CD4-positive, alpha-beta T cell treated with Interleukin-15 for 4 hours (primary cell): ENCODE measurements at regions not wholly inside any gene's neighbourhood (a gene's known extent, or its start where the extent isn't known, plus 50 kb on each side); places are given as distances from the start of the nearest gene placed in this dataset.
"Not testable (repeated sequence)": the region's sequence is repeated elsewhere in the genome, so short reads cannot be mapped to it uniquely, and the experiment has no call there.

ENCODE experiments used
- DNase-seq: peaks from one replicate; pipeline ENCODE4 v3.0.0-alpha.2; 2020; ENCODE audit warnings: low spot score

DNA sequence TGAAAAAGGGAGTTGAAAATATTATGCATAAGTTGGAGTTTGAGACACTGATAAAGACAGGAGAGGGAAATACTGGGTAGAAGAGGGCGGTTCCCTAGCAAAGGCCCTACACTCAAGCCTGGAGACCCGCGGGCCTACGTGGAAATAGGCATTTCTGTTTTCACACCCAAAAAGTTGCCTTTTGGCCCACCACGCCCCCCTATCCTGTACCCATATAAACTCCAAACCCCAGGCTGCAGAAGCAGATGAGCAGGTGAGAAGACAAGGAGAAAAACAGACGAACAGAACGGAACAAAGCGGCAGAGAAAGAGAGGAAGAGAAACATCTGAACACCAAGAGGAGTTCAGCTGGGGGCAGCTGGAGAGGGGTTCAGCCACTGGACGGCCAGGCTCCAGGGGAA is 177.9 kb downstream of the GALC start:
- no peak for DNase-seq

DNA sequence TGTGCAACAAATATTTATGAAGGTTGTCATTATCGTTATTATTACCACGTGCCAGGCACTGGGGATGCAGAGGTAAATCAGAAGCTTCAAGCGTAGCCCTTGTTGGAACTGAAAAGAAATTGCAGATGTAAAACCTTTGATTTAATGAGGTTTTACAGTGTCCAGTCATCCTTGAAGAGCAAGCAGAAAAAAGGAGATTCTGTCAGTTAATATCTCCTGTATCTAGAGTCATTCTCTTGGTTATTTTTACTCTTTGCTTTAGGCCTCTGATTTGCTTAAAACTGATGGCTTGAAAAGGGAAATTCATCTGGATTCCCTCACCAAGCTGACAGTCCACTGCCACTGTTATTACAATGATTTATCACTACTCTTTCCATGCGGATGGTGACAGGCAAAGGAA is 179.3 kb downstream of the GALC start:
- no peak for DNase-seq

DNA sequence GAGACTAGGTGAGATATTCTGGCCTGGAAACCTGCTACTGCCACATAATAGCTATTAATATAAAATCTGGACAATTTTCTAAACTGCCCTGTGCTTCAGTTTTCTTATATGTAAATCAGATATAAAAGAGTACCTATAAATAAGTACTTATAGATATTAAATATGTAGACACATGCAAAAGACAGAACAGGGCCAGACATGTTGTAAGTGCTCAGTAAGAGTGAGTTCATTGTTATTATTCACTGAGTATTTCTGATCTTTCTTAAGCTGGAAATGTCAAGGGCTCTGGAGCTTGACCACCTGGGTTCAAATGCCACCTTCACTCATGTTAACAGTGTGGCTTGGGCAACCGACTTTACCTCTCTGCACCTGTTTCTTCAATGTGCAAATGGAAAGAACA is 179.8 kb downstream of the GALC start:
- DNase-seq, result no peak

DNA sequence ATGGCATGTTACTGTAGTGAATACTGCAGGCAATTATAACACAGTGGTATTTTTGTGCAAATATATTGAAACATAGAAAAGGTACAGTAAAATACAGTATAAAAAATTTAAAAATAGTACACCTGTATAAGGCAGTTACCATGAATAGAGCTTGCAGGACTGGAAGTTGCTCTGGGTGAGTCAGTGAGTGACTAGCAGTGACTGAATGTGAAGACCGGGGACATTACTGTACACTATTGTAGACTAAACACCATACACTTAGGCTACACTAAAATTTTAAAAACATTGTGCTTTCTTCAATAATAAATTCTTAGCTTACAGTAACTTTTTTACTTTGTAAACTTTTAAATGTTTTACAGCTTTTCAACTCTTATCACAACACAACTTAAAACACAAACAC is 181.7 kb downstream of the GALC start:
- no peak for DNase-seq

DNA sequence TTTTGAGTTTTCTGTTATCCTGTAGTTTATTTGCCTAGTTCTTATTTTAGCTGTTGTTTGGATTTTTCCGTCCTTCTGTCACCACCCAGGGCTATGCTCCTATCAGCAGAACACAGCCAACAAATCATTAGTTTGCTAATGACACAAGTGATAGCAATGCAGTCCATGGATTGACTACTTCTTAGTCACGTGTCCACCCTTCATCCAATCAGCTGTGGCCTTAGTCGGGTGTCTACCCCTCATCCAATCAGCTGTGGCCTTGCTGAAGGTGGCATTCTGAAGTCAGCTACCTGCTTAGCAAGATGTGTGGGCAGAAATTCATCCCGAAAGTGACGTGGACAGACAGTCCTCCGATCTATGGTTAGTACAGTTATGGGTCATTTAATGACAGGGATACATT is 182.3 kb downstream of the GALC start:
- no peak for DNase-seq

DNA sequence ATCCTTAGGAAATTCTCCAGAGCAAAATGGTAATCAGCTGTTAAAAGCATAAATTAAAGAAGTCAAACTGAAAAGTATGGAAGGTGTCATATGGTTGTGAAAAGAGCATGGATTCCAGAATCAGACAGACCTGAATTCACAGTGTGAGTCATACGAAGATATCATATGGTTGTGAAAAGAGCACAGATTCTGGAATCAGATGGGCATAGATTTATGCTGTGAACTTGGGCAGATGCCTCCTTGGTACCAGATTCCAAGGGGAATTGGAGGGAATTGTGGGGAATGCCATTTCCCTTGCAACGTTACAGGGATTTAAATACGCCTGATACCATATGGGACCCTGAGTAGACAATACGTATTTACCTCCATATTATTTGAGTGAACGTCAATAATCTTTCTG is 183.7 kb downstream of the GALC start:
- no peak for DNase-seq

DNA sequence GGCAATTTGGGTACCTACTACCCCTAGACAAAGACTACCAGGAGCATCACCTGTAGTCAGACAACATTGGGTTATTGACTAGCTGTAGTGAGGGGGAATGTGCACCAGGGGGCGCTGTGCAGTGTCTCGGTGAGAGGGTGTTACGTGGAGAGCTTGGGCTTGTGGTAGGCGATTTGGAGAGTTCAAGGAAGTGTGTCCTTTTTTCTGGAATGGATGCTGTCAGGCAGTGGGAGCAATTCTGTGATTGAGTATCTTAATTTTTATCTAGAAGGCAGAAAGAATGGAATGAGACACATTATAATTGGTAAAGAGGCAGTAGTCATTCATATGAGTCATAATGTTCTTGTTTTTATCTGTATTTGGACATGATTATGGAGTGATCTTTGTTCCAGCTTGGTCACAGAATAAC is 187.7 kb downstream of the GALC start:
- peak; percentile 30 for DNase-seq

DNA sequence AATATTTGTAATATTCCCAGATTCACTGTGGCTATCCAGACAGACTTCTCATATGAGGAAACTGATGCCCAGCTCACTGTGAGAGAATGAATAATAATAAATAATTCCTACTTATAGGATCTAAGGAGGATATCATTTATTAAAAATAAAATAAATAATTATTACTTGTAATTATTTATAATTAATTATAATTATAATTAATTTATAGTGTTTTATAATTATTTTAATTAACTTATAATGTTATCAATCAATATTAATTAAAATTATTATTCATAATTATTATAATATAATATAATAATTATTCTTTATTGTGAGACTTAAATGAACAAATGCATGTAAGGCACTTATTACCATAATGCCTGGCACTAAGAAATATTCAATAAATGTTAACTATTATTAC is 192.8 kb downstream of the GALC start:
- no peak for DNase-seq

DNA sequence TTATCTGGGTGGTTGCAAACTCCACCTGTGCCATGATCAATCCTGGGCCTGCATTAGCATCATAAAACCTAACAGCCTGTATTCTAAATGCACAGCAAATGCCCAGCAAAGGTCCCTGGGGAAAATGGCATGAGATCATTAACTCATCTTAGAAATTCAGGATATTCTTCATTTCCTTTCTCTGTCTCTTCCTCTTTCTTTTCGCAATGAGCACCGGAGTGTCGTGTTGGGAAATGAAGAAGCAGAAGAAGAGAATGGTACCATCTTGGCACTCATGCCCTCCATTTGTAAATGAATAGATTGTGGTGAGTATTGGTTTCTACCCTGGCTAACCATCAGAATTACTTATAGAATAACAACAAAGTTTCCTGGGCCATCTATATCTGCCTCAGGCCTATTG is 193.6 kb downstream of the GALC start:
- DNase-seq, result no peak

DNA sequence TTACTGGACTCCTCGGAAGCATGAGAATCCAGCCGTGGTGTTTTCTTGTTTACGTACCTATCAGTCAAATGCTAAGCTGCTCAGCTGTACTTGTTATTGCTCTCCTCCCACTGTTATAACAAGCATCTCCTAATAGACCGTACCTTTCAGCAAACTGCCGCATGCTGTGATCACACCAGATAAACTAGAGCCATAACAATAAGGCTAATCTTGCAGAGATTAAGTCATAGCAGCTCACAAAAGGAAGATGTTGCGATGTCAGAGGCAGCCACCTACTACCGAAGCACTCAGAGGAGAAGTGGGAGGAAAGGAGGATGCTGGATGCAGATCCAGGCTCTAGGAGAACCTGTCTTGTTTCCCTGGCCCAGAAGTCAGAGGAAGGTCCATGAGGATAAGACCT is 196.0 kb downstream of the GALC start:
- DNase-seq, result no peak

DNA sequence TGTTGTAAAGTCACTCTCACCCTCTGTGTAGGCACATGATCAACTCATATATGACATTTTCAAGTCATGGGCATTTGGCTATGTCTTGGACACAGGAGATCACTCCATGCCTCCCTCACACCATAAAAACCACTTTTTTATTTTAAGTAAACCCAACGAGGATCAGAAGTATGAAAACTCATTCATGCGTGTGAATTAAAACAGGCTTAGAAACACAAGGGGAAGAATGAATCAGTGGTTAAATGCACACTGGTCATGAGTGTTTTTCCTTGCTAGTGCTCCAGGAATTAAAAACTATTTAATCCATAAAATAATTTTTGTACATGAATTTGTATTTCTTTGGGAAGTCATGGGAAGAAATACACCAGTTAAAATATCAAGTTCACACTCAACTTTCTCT is 198.4 kb downstream of the GALC start:
- DNase-seq, result no peak

DNA sequence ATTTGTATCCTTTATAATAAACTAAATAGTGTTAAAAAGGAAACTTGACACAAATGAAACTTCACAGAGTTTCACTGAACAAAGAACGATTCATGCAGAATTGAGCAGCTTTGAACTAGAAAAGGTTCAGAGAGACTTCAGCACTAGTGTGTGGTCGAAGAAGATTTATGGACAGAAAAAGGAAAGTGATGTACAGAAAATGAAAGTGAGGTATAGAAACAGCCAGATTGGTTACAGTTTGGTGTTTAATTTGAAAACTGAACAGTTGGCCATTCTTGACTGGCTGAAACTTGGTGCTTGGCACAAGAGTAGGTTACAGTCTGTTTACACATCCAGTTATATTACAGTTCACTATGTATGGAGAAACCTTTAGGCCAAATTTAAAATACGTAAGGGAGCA is 207.1 kb downstream of the GALC start:
- DNase-seq, result no peak

DNA sequence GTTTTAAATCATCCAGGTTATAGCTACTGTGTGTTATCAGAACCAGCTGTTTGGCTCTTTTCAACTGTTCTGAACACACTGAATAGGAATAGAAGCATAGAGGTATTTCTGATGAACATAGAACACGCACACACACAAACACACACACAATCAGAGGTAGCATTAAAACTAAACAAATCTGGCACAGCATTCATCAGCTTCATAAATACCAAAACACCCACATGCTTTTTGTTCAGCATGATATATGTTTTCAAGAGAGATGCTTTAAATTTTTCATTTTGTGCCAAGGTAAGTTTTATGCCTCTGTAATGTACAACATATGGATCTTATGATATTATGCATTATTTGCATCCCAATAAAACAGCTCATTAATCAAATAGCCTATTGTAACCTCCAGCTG is 208.6 kb downstream of the GALC start:
- DNase-seq, result no peak

DNA sequence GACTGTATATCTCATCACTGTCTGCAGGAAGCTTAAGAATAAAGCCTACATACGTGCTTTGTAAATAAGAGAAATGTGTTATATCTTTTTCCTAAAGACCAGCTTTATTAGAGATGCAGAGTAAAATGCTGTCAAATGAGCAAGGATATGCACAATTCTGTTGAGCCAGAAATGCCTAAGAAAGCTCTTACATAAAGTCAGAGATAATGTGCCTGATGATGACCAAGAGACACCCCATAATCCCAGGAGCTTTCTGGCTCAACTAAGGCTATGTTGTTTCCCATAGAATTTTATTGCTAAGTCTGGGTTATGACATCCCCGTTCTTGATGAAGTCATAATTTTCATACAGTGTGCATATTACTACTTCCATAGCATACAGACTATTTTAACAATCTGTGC is 209.9 kb downstream of the GALC start:
- DNase-seq, result no peak

DNA sequence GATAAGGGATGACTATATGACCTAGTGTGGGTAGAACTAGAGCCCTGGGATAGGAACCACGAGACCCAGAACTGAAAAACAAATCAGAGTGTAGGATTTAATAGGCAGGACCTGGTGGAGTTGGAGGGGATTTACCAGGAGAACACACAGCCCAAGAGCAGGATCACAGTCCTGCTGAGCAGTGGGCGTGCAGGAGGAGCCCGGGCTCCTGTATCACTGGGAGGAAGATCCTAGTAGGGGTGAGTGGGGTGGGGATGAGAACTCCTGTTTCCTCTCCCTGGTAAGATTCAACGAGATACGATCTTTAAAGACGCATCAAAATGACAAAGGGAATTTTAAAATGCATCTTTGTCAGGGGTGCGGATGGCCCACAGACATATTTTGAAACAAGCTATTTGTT is 220.1 kb downstream of the GALC start:
- DNase-seq, result no peak

DNA sequence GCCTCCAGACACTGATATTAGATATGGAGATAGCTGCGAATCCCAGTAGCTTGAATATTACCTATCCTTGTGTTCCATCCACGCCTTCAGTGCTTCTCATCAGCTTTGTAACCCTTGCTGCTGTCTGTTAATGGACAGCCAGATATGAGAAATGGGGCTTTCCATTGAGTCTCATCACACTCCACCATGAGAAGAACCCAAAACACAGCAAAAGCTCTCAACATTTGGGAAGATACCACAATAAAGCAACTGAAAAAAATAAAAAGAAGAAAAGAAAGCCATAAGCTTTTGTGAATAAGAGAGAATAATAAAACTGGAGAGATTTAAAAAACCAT is 225.4 kb downstream of the GALC start:
- DNase-seq, result no peak

DNA sequence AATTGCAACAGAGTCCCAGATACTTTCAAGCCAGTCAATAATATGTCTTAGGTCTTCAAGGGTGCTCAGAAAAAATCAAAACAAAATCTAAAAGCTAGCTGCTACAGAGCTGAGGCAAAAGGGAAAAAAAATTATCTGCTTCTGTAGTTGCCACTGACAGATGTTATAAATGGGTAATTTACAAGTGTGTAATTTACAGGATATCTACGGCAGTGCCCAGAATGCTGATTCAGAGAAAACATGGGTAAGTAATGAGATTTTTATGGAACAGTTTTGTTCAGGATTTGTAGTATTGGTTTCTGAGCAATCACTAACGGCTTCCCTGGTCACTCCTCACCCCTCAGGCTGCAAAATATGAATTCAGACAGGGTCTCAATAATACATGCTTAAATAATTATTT is 234.1 kb downstream of the GALC start:
- DNase-seq, result no peak

DNA sequence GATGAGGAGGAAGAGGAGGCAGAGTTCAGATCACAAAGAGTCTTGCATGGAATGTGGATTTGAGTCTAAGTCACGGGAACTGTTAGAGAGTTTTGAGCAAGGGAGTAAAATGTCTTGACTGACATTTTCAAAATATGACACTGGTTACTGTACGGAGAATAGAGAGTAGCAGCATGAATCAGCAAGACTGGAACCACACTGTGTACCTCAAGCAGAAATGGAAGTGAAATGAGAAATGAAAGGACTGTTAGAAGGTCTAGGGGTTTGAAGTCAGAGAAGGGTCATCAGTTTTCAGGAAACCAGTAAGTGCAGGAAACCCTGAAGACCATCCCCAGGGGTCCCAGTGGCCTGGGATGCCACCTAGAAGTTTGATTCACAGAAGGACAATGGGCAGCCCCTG is 236.3 kb downstream of the GALC start:
- no peak for DNase-seq

DNA sequence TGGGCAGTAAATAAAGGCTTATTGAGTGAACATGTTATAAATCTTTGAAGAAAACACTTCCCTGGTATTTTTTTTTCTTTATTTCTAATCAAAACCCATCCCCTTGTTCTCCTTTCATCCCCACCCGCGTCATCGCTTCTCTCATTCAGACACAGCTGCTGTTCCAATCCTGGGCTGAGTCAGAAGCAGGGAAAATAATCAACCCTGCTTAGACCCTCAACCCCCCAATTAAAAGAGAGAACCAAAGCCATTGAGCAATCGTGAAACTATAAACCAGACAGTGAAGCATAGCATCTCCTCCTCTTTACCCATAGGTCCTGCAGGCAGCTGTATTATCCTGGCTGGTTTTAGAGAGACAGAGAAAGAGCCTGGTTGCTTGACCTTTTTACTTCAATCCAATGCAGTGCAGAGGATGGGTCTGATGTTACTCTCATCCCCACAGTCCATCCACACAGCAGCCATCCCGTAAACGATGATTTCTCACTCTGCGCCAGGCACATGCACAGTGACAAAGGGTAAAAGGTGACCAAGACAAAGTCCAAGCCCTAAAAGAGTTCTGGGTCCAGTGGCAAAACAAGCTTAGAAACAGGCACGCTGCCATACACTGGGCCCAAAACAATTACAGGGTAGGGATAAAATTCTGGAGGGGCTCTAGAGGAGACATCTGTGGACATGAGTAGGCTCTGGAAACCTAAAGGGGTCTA is 238.3 kb downstream of the GALC start:
- no peak for DNase-seq

DNA sequence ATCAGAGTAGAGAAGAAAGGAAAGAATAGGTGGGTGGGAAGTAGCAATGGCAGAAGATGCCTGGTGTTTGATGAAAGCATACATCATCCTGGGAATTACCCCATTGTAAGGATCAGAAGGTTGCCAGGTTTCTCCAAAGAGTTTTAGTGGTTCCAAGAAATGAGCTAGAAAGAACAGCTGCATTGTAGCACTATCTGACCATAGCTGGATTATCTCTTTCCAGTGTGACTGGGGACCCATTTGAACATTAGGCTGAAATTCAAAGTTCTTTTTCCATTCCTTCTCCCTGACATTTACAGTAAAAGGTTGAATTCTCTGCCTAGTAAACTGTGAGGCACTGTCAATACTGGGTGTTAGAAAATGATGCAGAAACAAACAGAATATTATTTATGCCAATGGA is 244.4 kb downstream of the GALC start:
- DNase-seq, result no peak

DNA sequence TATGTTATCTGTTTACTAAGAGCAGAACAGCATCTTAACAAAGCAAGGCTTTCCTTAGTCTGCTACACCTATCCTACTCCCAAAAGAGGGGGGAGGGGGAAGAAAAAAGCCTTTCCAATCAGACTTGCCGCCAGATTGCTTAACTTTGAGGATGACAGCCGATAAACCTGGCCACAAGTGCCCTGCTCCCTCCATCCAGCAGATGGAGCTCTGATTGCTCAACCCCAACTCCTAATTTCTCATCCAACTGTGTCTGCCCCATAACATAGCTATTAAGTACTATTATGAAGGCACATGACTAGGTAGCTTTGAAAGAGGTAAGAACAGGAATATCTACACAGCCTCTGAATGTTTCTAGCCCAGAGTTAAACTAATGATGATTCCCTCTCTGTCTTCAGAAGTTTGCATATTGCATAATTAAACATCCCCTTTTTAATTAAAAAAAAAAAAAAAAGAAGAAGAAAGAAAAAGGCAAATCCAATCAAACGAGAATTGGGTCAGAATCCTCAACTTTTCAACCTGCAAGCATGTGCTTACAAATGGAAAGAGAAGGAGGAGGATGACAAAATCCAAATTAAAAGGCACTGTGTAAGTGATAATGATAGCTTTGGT is 247.4 kb downstream of the GALC start:
- peak; percentile 8 for DNase-seq

DNA sequence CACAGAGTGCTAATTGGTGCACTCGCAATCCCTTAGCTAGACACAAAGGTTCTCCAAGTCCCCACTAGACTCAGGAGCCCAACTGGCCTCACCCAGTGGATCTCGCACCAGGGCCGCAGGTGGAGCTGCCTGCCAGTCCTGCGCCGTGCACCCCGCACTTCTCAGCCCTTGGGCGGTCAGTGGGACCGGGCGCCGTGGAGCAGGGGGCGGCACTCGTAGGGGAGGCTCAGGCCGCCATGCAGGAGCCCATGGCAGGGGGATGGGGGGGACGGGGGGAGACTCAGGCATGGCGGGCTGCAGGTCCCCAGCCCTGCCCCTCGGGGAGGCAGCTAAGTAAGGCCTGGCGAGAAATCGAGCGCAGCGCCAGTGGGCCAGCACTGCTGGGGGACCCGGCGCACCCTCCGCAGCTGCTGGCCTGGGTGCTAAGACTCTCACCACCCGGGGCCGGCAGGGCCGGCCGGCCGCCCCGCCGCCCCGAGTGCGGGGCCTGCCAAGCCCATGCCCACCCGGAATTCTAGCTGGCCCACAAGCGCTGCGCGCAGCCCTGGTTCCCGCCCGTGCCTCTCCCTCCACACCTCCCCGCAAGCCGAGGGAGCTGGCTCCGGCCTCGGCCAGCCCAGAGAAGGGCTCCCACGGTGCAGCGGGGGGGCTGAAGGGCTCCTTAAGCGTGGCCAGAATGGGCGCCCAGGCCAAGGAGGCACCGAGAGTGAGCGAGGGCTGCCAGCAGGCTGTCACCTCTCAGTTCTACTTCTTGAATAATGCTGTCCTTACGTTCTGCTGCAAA is 258.2 kb downstream of the GALC start:
- DNase-seq, result not testable (repeated sequence)

DNA sequence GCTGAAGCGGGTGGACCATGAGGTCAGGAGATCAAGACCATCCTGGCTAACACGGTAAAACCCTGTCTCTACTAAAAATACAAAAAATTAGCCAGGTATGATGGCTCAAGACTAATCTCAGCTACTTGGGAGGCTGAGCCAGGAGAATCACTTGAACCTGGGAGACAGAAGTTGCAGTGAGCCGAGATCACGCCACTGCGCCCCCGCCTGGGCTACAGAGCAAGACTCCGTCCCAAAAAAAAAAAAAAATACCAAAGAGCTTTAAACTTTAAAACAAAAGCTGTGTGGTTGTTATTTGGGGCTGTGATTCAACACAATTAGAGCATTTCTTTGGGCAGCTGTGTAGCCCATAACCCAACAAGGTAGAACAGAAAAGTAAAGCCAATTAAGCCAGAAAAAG is 259.9 kb downstream of the GALC start:
- DNase-seq, result not testable (repeated sequence)

DNA sequence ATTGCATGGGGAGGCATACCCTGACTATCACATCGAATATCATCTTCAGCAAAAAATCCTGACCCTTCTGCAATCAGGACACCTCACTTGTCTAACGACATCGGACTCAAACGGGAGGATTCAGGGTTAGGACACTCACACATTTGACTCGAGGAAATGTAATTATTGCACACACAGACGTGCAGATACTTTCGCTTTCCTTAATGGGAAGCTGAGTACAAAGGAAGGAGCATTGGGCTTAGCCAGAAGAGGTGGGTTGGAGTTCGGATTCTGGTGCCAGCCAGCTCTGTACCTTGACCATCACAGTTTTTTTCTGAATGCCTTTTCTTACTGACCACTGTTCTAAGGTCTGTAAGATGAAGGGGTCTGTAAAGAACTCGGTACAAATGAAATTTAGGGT is 260.4 kb downstream of the GALC start:
- DNase-seq, result no peak
